K562 (cell line): ENCODE measurements at regions not wholly inside any gene's neighbourhood (a gene's known extent, or its start where the extent isn't known, plus 50 kb on each side); places are given as distances from the start of the nearest gene placed in this dataset.

Experiments
- ATAC-seq: fragments of 200-7000 bp; cut with Tn5 transposase; 3 replicates; pipeline ENCODE4 v1.9.1; 2020; ENCODE audit warnings: moderate library complexity
- BruUV-seq: library from RNA; stranded (reverse); fragments of 400-500 nt; replicated peaks from 2 replicates; lab custom pipeline; 2021; lab: Mats Ljungman, UMichigan
- CTCF ChIA-PET: fragments of 300-600 bp; formaldehyde crosslinking; extraction: SDS; loops from one replicate; lab custom pipeline; 2021; ENCODE audit warnings: low intra/inter-chr PET ratio; lab: Yijun Ruan, JAX
- POLR2A ChIA-PET: fragments of 300-600, 350-650 bp; sonication (Branson Sonifier 250); formaldehyde crosslinking; extraction: SDS; loops from one replicate; lab custom pipeline; 2021; ENCODE audit warnings: antibody characterized with exemption, inconsistent platforms; lab: Yijun Ruan, JAX
- DNase-seq, 4 experiments: peaks; one replicate each; pipeline versions ENCODE4 v3.0.0 to v3.0.0-alpha.2; 2011 to 2018; ENCODE audit warnings: low spot score in 3 of 4, mixed read lengths in 3 of 4; ENCODE audit errors: extremely low read depth in 1 of 4
- FAIRE-seq: peaks from 2 replicates; lab custom pipeline; 2011; peaks lifted over from hg19 to GRCh38; lab: Jason Lieb, UNC
- H2AFZ ChIP-seq: 2 replicates; pipeline ENCODE4 v1.6.0; 2011; ENCODE audit warnings: low read depth, low read length, control low read depth, inconsistent platforms
- H3K27ac ChIP-seq: fragments of 200-600 bp; 3 replicates; pipeline ENCODE4 v1.8.0; 2011; ENCODE audit warnings: low read depth, mild to moderate bottlenecking, control low read depth, inconsistent platforms, low read length, moderate library complexity, mixed read lengths; ENCODE audit errors: extremely low read depth
- H3K27me3 ChIP-seq, 2 experiments: fragments of 300-600 bp in 1 of 2; 2 replicates in 1 of 2; 3 replicates in 1 of 2; pipeline versions ENCODE4 v1.6.0 to v1.8.0; 2011; ENCODE audit warnings: inconsistent platforms in 2 of 2, low read length in 2 of 2, mild to moderate bottlenecking in 1 of 2, mixed read lengths in 1 of 2, moderate library complexity in 1 of 2; ENCODE audit not compliant: control insufficient read depth in 2 of 2, insufficient read depth in 2 of 2
- H3K36me3 ChIP-seq: fragments of 300-600 bp; 3 replicates; pipeline ENCODE4 v1.8.0; 2011; ENCODE audit warnings: mild to moderate bottlenecking, low read length, inconsistent platforms; ENCODE audit not compliant: control insufficient read depth, insufficient read depth
- H3K4me1 ChIP-seq, 2 experiments: fragments of 200-600 bp in 1 of 2; replicated peaks in 1 of 2; 2 replicates in 1 of 2; 3 replicates in 1 of 2; pipeline versions ENCODE4 v1.5.1 to v1.8.0; 2011; ENCODE audit warnings: inconsistent platforms in 2 of 2, low read length in 2 of 2, mild to moderate bottlenecking in 1 of 2, mixed read lengths in 1 of 2, moderate library complexity in 1 of 2; ENCODE audit not compliant: control insufficient read depth in 2 of 2, insufficient read depth in 2 of 2
- H3K4me2 ChIP-seq: 2 replicates; pipeline ENCODE4 v1.6.1; 2011; ENCODE audit warnings: low read length, control low read depth, inconsistent platforms, mixed read lengths; ENCODE audit not compliant: insufficient read depth
- H3K4me3 ChIP-seq: fragments of 200-600 bp; sonication (generic), shearing (Covaris generic); 2 replicates; pipeline ENCODE4 v1.5.1; 2016; ENCODE audit warnings: control low read depth, inconsistent platforms
- H3K79me2 ChIP-seq: fragments of 200-600 bp; 3 replicates; pipeline ENCODE4 v1.8.0; 2011; ENCODE audit warnings: low read length, inconsistent platforms; ENCODE audit not compliant: control insufficient read depth, insufficient read depth
- H3K9ac ChIP-seq, 2 experiments: 2 replicates each; pipeline versions ENCODE4 v1.6.0 to v1.6.1; 2011; ENCODE audit warnings: low read depth in 2 of 2, low read length in 2 of 2, control low read depth in 1 of 2, inconsistent platforms in 1 of 2, mild to moderate bottlenecking in 1 of 2, mixed read lengths in 1 of 2; ENCODE audit not compliant: insufficient read depth in 1 of 2
- H3K9me1 ChIP-seq: one replicate; pipeline ENCODE4 v1.6.0; 2011; ENCODE audit warnings: inconsistent platforms, mild to moderate bottlenecking, low read length, moderate library complexity; ENCODE audit not compliant: control insufficient read depth, insufficient read depth
- H3K9me3 ChIP-seq: replicated peaks from 2 replicates; pipeline ENCODE4 v1.5.1; 2011; ENCODE audit warnings: low read depth, low read length, inconsistent platforms; ENCODE audit not compliant: control insufficient read depth, insufficient read depth
- H4K20me1 ChIP-seq: replicated peaks from 2 replicates; pipeline ENCODE4 v1.6.1; 2011; ENCODE audit warnings: low read length, inconsistent platforms, mixed read lengths; ENCODE audit not compliant: control insufficient read depth, insufficient read depth
- CHD2 ChIP-seq: IDR thresholded peaks from 2 replicates; pipeline ENCODE4 v1.6.1; 2011; ENCODE audit warnings: low read depth, low read length
- MCM5 ChIP-seq: fragments of 450-650 bp; IDR thresholded peaks from 2 replicates; pipeline ENCODE4 v1.6.1; 2016; ENCODE audit warnings: low read depth
- MECOM ChIP-seq: fragments of 250-450 bp; sonication (Bioruptor Pico); IDR thresholded peaks from 2 replicates; pipeline ENCODE4 v1.8.0; 2022; ENCODE audit warnings: inconsistent platforms
- MTA3 ChIP-seq: fragments of 450-650 bp; formaldehyde crosslinking; IDR thresholded peaks from 2 replicates; pipeline ENCODE4 v1.6.1; 2017; ENCODE audit warnings: mild to moderate bottlenecking, borderline replicate concordance
- NFYB ChIP-seq: IDR thresholded peaks from 2 replicates; pipeline ENCODE4 v1.6.1; 2011; ENCODE audit warnings: mild to moderate bottlenecking, moderate library complexity; ENCODE audit not compliant: insufficient read length; ENCODE audit errors: extremely low read depth
- PYGO2 ChIP-seq: fragments of 450-650 bp; IDR thresholded peaks from 2 replicates; pipeline ENCODE4 v1.6.1; 2016; ENCODE audit warnings: mild to moderate bottlenecking, missing genetic modification characterization, moderate library complexity, missing compliant biosample characterization
- RBM22 ChIP-seq: fragments of 200-400 bp; formaldehyde crosslinking; IDR thresholded peaks from 2 replicates; pipeline ENCODE4 v1.6.1; 2018; ENCODE audit warnings: low read length, low read depth; ENCODE audit not compliant: poor library complexity, severe bottlenecking
- TAF9B ChIP-seq: fragments of 450-650 bp; IDR thresholded peaks from 2 replicates; pipeline ENCODE4 v1.6.1; 2018; ENCODE audit warnings: mild to moderate bottlenecking; ENCODE audit not compliant: partially characterized antibody
- ZBTB2 ChIP-seq: fragments of 450-650 bp; IDR thresholded peaks from 2 replicates; pipeline ENCODE4 v1.6.1; 2016; ENCODE audit warnings: antibody characterized with exemption
- ZNF551 ChIP-seq: fragments of 250-450 bp; sonication (Bioruptor Pico); IDR thresholded peaks from 2 replicates; pipeline ENCODE4 v1.5.0; 2021; ENCODE audit warnings: mild to moderate bottlenecking, moderate library complexity
- ZNF584 ChIP-seq: fragments of 200-800 bp; sonication (Bioruptor generic); IDR thresholded peaks from 2 replicates; pipeline ENCODE4 v1.6.1; 2016; ENCODE audit warnings: low read depth, mild to moderate bottlenecking, missing genetic modification characterization, missing compliant biosample characterization
- WGBS: fragments of 100-300 bp; shearing (Covaris generic); methylation state at CpG from one replicate; pipeline ENCODE4 v1.1.6; 2016; ENCODE audit warnings: low coverage, mixed read lengths; ENCODE audit not compliant: insufficient coverage; ENCODE audit errors: missing lambda C conversion rate; 5-methylcytosine and 5-hydroxymethylcytosine counted together
- in situ Hi-C: fragments of 300-500 bp; cut with MboI; formaldehyde crosslinking; loops from 4 replicates; pipeline ENCODE4 v1.15.0; 2018; ENCODE audit warnings: inconsistent platforms, mixed read lengths
- intact Hi-C: fragments of 100-400 bp; cut with micrococcal nuclease; formaldehyde crosslinking; loops from 2 replicates; pipeline ENCODE4 v1.14.2; 2022

- in situ Hi-C loops, result no loop called here
- ChIA-PET POLR2A (interaction anchor here (0.6 kb wide), 1 partner anchor 1188 kb away, joined by 3 read pairs; no protein-coding TSS in a partner anchor), CTCF (no interaction called here)
- H4K20me1 ChIP-seq, result no peaks in the 10 kb centered on the region
- H2AFZ ChIP-seq, result no peak overlapping the region
- H3K9me1 ChIP-seq, result no peaks in the 10 kb centered on the region
- intact Hi-C loops, result no loop called here
- TF ChIP-seq ZBTB2 (no peak), ZNF551 (CRISPR knock-in tag) (no peak), TAF9B (no peak), ZNF584 (CRISPR knock-in tag) (no peak), PYGO2 (tag) (no peak), NFYB (no peak), MTA3 (no peak), MCM5 (no peak), MECOM (CRISPR knock-in tag) (no peak), CHD2 (no peak), RBM22 (no peak)
- H3K9me3 ChIP-seq, result no peaks in the 10 kb centered on the region
- H3K27ac ChIP-seq, result no peak overlapping the region
- FAIRE-seq (no peak), ATAC-seq (no peak), DNase-seq (no peak)
- no TSS peak for BruUV-seq
- no peak overlapping the region for H3K9ac ChIP-seq
- no peaks in the 10 kb centered on the region for H3K4me1 ChIP-seq
- H3K36me3 ChIP-seq, result no peaks in the 10 kb centered on the region
- no peak overlapping the region for H3K4me3 ChIP-seq
- no peaks in the 10 kb centered on the region for H3K27me3 ChIP-seq
- no peak overlapping the region for H3K4me2 ChIP-seq
- WGBS, result 3% methylated on average over 6 of the region's 6 CpGs
- H3K79me2 ChIP-seq, result no peaks in the 10 kb centered on the region
Observed at GRCh38 chr7:51633596-51633995, 317.0 kb upstream of the COBL start.
